ENCODE measurements at regions not wholly inside any gene's neighbourhood (a gene's known extent, or its start where the extent isn't known, plus 50 kb on each side); places are given as distances from the start of the nearest gene placed in this dataset.

GRCh38 chr18:78727057-78727739, 252.4 kb upstream of the SALL3 start:
- TF ChIP-seq POLR2A (IDR thresholded peaks at IDR 0.05; ENCODE audit: low read depth, low read length): no peak
- no peak for TF ChIP-seq TAF1 (IDR thresholded peaks at IDR 0.05; ENCODE audit: borderline replicate concordance, low read depth, low read length)

Measured in GM12892 (cell line).